Activated B cell treated with CpG ODN at 0.5 μM for 24 hours (primary cell): ENCODE measurements at regions not wholly inside any gene's neighbourhood (a gene's known extent, or its start where the extent isn't known, plus 50 kb on each side); places are given as distances from the start of the nearest gene placed in this dataset.

Source experiments
- ATAC-seq: fragments of 200-7000 bp; cut with Tn5 transposase; one replicate; pipeline ENCODE4 v1.10.0; 2021; ENCODE audit warnings: low read depth, mild to moderate bottlenecking, moderate library complexity
- CTCF ChIA-PET: fragments of 350-600 bp; sonication (Branson Sonifier 250); formaldehyde crosslinking; loops from one replicate; lab custom pipeline; 2021; ENCODE audit warnings: antibody characterized with exemption; lab: Charles Lee
- POLR2A ChIA-PET: fragments of 350-600 bp; sonication (Branson Sonifier 250); formaldehyde crosslinking; loops from one replicate; lab custom pipeline; 2021; ENCODE audit warnings: antibody characterized with exemption; lab: Charles Lee
- DNase-seq: peaks from one replicate; pipeline ENCODE4 v3.0.0; 2022
- H3K27ac Mint-ChIP-seq: one replicate; pipeline ENCODE4 v1.8.0; 2020; ENCODE audit warnings: mixed read lengths
- H3K27me3 Mint-ChIP-seq: one replicate; pipeline ENCODE4 v1.8.0; 2021; ENCODE audit warnings: mixed read lengths
- H3K36me3 Mint-ChIP-seq: one replicate; pipeline ENCODE4 v1.8.0; 2021; ENCODE audit warnings: low read depth, mixed read lengths
- H3K4me1 Mint-ChIP-seq: one replicate; pipeline ENCODE4 v1.8.0; 2021; ENCODE audit warnings: mixed read lengths
- H3K4me3 Mint-ChIP-seq: one replicate; pipeline ENCODE4 v1.8.0; 2020; ENCODE audit warnings: mild to moderate bottlenecking, mixed read lengths
- H3K9me3 Mint-ChIP-seq: one replicate; pipeline ENCODE4 v1.8.0; 2020; ENCODE audit warnings: mixed read lengths
- intact Hi-C: fragments of 100-400 bp; cut with micrococcal nuclease; formaldehyde crosslinking; loops from one replicate; pipeline ENCODE4 v1.15.1; 2024
- TF ChIP-seq, protein P1 (sequence below): fragments of 200-600 bp; IDR thresholded peaks from one replicate; pipeline ENCODE4 v1.8.0; 2022; ENCODE audit warnings: antibody characterized with exemption, mild to moderate bottlenecking

DNA sequence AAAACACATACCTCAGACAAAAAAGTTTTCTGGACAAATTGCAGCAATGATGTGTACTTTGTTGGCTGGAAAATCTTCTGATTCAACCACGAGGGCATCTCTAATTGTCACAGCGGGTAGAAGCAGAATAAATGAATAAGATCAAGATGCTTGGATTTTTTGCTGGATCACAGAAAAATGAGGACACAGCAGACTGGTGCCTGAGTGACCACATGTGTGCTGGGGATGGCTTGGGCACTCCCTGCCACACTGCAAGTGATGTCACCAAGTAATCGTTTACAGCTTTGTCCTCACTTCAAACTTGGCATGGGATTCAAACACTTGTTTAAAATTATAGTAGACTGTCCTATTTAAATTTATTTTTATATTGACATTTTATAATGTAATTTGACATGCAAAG, 557.0 kb downstream of the SPRY1 start:
- DNase-seq (no peak), ATAC-seq (no peak)
- TF ChIP-seq, protein P1, sequence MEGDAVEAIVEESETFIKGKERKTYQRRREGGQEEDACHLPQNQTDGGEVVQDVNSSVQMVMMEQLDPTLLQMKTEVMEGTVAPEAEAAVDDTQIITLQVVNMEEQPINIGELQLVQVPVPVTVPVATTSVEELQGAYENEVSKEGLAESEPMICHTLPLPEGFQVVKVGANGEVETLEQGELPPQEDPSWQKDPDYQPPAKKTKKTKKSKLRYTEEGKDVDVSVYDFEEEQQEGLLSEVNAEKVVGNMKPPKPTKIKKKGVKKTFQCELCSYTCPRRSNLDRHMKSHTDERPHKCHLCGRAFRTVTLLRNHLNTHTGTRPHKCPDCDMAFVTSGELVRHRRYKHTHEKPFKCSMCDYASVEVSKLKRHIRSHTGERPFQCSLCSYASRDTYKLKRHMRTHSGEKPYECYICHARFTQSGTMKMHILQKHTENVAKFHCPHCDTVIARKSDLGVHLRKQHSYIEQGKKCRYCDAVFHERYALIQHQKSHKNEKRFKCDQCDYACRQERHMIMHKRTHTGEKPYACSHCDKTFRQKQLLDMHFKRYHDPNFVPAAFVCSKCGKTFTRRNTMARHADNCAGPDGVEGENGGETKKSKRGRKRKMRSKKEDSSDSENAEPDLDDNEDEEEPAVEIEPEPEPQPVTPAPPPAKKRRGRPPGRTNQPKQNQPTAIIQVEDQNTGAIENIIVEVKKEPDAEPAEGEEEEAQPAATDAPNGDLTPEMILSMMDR: no peak
- Mint-ChIP-seq H3K27ac (no peak overlapping the region), H3K4me3 (no peak overlapping the region), H3K36me3 (no peaks in the 10 kb centered on the region), H3K9me3 (no peaks in the 10 kb centered on the region), H3K27me3 (no peaks in the 10 kb centered on the region), H3K4me1 (no peaks in the 10 kb centered on the region)
- ChIA-PET POLR2A (no interaction called here), CTCF (no interaction called here)
- intact Hi-C loops: no loop called here

DNA sequence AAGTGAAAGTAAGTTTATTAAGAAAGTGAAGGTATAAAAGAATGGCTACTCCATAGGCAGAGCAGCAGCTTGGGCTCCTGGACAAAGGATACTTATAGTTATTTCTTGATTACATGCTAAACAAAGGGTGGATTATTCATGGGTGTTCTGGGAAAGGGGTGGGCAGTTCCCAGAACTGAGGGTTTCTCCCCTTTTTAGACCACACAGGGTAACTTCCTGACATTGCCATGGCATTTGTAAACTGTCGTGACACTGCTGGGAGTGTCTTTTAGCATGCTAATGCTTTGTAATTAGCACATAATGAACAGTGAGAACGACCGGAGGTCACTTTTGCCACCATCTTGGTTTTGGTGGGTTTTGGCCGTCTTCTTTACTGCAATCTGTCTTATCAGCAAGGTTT, 557.6 kb downstream of the SPRY1 start:
- no peaks in the 10 kb centered on the region for H3K9me3 Mint-ChIP-seq
- intact Hi-C loops: no loop called here
- TF ChIP-seq, protein P1: no peak
- H3K36me3 Mint-ChIP-seq: no peaks in the 10 kb centered on the region
- H3K27ac Mint-ChIP-seq: no peak overlapping the region
- no peaks in the 10 kb centered on the region for H3K4me1 Mint-ChIP-seq
- H3K27me3 Mint-ChIP-seq: no peaks in the 10 kb centered on the region
- ATAC-seq: no peak
- DNase-seq: no peak
- CTCF ChIA-PET: no interaction called here
- no peak overlapping the region for H3K4me3 Mint-ChIP-seq
- POLR2A ChIA-PET: no interaction called here

DNA sequence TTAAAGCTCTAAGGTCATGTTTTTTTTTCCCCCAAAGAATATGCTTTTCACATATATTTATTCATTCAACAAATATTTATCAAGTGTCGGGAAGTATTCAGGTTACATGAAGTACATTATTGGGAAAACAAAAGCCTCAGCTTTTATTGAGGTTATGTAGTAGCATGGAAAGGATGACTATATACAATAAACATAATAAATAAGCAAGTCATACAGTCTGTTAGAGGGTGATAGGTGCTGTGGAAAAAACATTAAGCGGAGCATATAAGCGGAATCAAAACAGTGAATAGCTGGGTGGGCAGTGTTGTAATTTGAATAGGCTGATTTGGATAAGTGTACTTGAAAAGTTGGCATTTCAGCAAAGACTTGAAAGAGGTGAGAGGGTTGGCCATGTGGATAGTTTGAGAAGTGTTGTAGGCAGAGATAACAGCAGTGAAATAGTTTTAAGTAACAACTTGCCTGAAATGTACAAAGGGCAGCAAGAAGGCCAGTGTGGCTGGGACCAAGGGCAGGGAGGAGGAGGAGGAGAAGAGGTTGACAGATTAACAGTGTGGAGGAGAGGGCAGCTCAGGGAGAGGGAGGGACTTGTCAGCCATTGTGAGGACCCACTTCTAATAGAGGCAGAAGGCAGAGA, 558.7 kb downstream of the SPRY1 start:
- no peaks in the 10 kb centered on the region for H3K4me1 Mint-ChIP-seq
- TF ChIP-seq, protein P1: no peak
- POLR2A ChIA-PET: no interaction called here
- H3K36me3 Mint-ChIP-seq: no peaks in the 10 kb centered on the region
- CTCF ChIA-PET: no interaction called here
- no peak for ATAC-seq
- H3K9me3 Mint-ChIP-seq: no peaks in the 10 kb centered on the region
- intact Hi-C loops: no loop called here
- DNase-seq: no peak
- no peak overlapping the region for H3K27ac Mint-ChIP-seq
- no peaks in the 10 kb centered on the region for H3K27me3 Mint-ChIP-seq
- H3K4me3 Mint-ChIP-seq: no peak overlapping the region

DNA sequence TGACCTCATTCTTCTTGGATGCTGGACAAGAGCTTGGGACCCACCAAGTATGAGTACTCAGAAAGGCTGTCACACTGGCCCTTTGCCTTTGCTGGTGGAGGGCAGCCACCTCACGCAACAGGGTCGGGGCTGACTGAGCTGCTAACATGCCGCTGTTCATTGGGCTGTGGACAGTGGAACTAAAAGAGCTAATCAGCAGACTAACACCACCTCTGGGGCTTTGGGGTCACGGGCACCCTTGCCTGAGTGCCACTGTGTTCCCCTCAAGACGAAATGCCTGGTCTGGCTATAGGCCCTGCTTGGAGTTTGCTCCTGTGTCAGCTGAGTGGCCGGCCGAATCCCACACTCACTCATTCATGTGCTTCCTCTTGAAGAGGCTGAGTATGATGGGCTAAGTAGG, 559.6 kb downstream of the SPRY1 start:
- H3K4me1 Mint-ChIP-seq: no peaks in the 10 kb centered on the region
- TF ChIP-seq, protein P1: no peak
- no peak overlapping the region for H3K4me3 Mint-ChIP-seq
- CTCF ChIA-PET: no interaction called here
- intact Hi-C loops: no loop called here
- DNase-seq: no peak
- no peak for ATAC-seq
- POLR2A ChIA-PET: no interaction called here
- H3K36me3 Mint-ChIP-seq: no peaks in the 10 kb centered on the region
- no peaks in the 10 kb centered on the region for H3K9me3 Mint-ChIP-seq
- H3K27me3 Mint-ChIP-seq: no peaks in the 10 kb centered on the region
- no peak overlapping the region for H3K27ac Mint-ChIP-seq

DNA sequence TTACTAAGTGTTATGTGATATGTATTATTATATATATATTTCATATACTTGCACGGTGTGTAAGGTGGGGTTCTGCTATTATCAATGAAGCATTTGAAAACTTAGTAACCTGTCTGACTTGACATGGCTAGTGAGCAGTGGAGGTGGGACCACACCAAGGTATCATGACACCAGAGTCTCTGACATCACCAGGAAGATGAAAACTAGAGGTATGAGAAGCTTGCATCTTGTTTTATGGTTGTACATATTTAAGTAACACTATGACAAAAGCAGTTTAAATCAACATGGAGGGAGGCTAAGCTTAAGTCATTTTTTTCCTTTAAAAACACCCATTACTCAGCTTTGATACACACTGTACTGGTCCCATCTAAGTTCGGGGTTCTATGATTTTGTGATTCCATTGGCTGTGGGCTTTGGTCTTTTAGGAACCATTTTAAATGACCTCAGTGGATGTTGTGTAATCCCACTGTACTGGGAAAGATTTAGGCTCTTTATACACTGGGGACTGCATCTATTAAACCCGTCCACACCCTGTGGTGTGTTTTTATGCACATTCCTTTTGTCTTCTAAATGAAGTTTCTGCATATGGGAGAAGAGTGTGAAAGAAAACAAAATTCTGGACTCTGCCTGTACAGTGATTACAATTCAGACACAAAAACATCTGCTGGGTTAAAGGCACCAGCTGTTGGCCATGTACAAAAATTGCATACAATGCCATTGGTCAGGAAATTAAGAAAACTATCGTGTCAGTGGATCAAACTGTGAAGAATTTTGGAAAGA, 570.6 kb downstream of the SPRY1 start:
- Mint-ChIP-seq H3K4me3 (no peak overlapping the region), H3K27ac (no peak overlapping the region), H3K27me3 (no peaks in the 10 kb centered on the region), H3K9me3 (no peaks in the 10 kb centered on the region), H3K4me1 (no peaks in the 10 kb centered on the region), H3K36me3 (no peaks in the 10 kb centered on the region)
- intact Hi-C loops: no loop called here
- POLR2A ChIA-PET: no interaction called here
- DNase-seq: no peak
- TF ChIP-seq, protein P1: no peak
- no peak for ATAC-seq
- CTCF ChIA-PET: no interaction called here
